ENCODE measurements at regions not wholly inside any gene's neighbourhood (a gene's known extent, or its start where the extent isn't known, plus 50 kb on each side); places are given as distances from the start of the nearest gene placed in this dataset.

GRCh38 chr2:12624384-12624783, 92.4 kb upstream of the TRIB2 start:
- Histone ChIP-seq H3K27me3 (ENCODE audit: control insufficient read depth in 2 of 2, insufficient read depth in 2 of 2, low read length in 2 of 2) (no peaks in the 10 kb centered on the region), H4K20me1 (replicated peaks; ENCODE audit: control insufficient read depth, extremely low read depth, insufficient read depth, low read length) (no peaks in the 10 kb centered on the region), H3K4me1 (ENCODE audit: control insufficient read depth, extremely low read depth, insufficient read depth, low read length) (no peaks in the 10 kb centered on the region), H3K4me2 (ENCODE audit: insufficient read depth, low read length) (no peak overlapping the region), H3K27ac (ENCODE audit: insufficient read depth, low read depth, low read length) (no peak overlapping the region), H3K79me2 (ENCODE audit: control insufficient read depth, insufficient read depth, low read length) (no peaks in the 10 kb centered on the region), H3K9me1 (replicated peaks; ENCODE audit: control insufficient read depth, extremely low read depth, insufficient read depth, low read length) (no peaks in the 10 kb centered on the region), H3K9me3 (replicated peaks; ENCODE audit: control insufficient read depth, insufficient read depth, low read length) (no peaks in the 10 kb centered on the region), H3K9ac (replicated peaks; ENCODE audit: extremely low read depth, insufficient read depth, low read length) (no peak overlapping the region), H3K36me3 (ENCODE audit: control insufficient read depth in 2 of 2, extremely low read depth in 1 of 2, insufficient read depth in 2 of 2, low read length in 2 of 2) (no peaks in the 10 kb centered on the region), H3K4me3 (replicated peaks in 1 of 3; ENCODE audit: insufficient read depth in 1 of 3, low read depth in 1 of 3, low read length in 3 of 3) (no peak overlapping the region), H2AFZ (ENCODE audit: low read depth, low read length) (no peak overlapping the region)
- no peak for FAIRE-seq
- no peak for DNase-seq (ENCODE audit: low read depth, low spot score)
- TF ChIP-seq EZH2 (IDR thresholded peaks at IDR 0.05; ENCODE audit: borderline replicate concordance, low read depth, low read length, severe bottlenecking) (no peak), FOS (IDR thresholded peaks at IDR 0.05; ENCODE audit: borderline replicate concordance, insufficient read depth, low read length) (no peak), MYC (IDR thresholded peaks at IDR 0.05; ENCODE audit: low read depth, low read length) (no peak), MAX (IDR thresholded peaks at IDR 0.05; ENCODE audit: insufficient read depth, insufficient read length) (no peak), POLR2AphosphoS5 (IDR thresholded peaks at IDR 0.05; ENCODE audit: insufficient read depth, low read depth, low read length) (no peak), POLR2A (IDR thresholded peaks at IDR 0.05; ENCODE audit: low read depth, low read length) (no peak), CTCF (IDR thresholded peaks at IDR 0.05; ENCODE audit: extremely low read depth in 1 of 2, insufficient read depth in 1 of 2, low read depth in 1 of 2, low read length in 2 of 2) (no peak), JUN (IDR thresholded peaks at IDR 0.05; ENCODE audit: borderline replicate concordance, insufficient read depth, insufficient read length, low read depth) (no peak), GATA2 (IDR thresholded peaks at IDR 0.05; ENCODE audit: insufficient read depth, insufficient read length, low read depth, low read length) (no peak)
- dilution Hi-C loops (cut with MboI; ENCODE audit: extremely low pct_ligation_motif_present, low sequenced_read_pairs), result no loop called here
- ChIA-PET CTCF (interaction anchor here (1.8 kb wide), 1 partner anchor 383 kb away, joined by 6 read pairs; no protein-coding TSS in a partner anchor), POLR2A (no interaction called here)
- intact Hi-C loops (cut with micrococcal nuclease), result no loop called here
- BruUV-seq (replicated peaks), result no TSS peak

All from endothelial cell of umbilical vein (primary cell).